ENCODE measurements at regions not wholly inside any gene's neighbourhood (a gene's known extent, or its start where the extent isn't known, plus 50 kb on each side); places are given as distances from the start of the nearest gene placed in this dataset.

GRCh38 chr3:43783987-43784639 lies 93.4 kb downstream of the ABHD5 start:
- no peak for DNase-seq (ENCODE audit: low read depth)

- no peak for DNase-seq (ENCODE audit: low read depth)
Measured at GRCh38 chr3:43784640-43785011, 93.9 kb downstream of the ABHD5 start.

DNA sequence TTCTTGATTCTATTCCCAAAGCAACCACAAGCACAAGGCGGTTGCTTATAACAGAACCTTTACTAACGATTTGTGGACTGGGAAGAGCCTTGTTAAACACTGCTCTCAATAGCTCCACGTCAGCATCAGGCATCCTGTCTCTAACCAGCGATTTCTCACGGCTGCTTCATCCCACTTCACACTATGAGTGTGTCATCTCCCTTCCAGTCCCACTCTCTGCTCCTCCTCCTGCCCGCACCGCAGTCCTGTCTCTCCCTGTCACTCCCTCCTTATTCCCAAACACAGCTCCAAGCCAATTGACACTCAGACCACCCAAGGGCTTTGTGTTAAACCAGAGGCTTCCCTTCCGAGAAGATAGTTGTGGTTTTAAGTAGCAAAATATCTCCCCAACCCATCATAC lies 94.8 kb downstream of the ABHD5 start:
- DNase-seq (ENCODE audit: low read depth): no peak

GRCh38 chr3:43786102-43786501 lies 95.4 kb downstream of the ABHD5 start:
- DNase-seq (ENCODE audit: low read depth): no peak

- DNase-seq (ENCODE audit: low read depth): no peak
Measured at GRCh38 chr3:43786526-43787305, 96.0 kb downstream of the ABHD5 start.

- no peak for DNase-seq (ENCODE audit: low read depth)
Measured at GRCh38 chr3:43787330-43787729, 96.6 kb downstream of the ABHD5 start.

DNA sequence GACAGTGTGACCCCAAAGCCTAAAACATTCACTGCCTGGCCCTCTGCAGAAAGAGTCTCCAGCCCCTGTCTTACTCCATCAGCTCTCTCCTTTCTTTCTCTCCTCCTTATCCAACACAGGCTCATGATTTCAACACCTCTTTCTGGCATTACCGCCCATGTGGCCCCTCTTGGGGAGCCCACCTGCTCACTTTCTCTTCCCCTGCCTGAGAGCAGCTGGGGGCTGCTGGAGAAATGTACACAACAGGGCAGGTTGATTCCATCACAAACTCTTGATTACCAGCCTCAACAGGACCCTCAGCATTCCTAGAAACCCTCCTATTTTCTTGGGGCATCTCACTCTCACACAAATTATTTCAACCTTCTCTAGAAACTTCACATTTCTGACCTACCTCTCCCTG lies 98.3 kb downstream of the ABHD5 start:
- no peak for DNase-seq (ENCODE audit: low read depth)

GRCh38 chr3:43790060-43790459 lies 99.3 kb downstream of the ABHD5 start:
- DNase-seq (ENCODE audit: low read depth): no peak

DNA sequence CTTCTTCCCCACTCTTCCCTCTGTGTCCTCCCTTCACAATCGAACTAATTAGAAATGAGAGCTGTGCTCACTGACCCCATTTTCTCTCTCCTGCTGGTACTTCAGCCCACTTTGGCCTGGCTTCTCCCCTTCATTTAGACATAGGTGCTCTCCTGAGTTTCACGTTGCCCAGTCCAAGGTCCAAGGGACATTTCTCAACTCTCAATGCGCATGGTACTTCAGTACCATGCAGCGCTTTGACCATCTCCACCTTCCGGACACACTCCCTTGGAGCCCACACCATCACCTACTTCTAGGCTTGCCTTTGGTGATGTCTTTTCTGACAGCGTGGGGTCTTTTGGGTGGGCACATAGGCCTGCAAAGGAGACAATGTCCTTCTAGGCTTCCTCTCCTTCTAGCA lies 99.7 kb downstream of the ABHD5 start:
- DNase-seq (ENCODE audit: low read depth): no peak

DNA sequence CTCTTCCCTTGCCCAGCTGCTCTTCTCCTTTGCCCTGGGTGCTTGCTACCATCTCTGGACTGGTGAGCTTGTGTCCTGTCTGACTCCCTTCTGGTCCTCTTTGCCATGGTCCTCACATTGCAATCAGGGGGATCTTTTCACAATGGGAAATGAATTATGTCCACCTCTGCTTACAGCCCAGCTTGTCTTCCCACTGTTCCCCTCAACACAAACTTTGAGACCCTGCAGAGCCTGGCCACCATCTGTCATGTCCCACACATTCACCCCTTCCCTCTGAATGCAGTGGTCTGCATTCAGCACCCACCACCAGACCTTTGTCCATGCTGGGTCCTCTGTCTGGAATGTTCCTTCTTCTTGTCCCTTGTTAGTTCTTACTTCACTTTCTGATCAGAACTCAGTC lies 100.5 kb downstream of the ABHD5 start:
- DNase-seq (ENCODE audit: low read depth): no peak

DNA sequence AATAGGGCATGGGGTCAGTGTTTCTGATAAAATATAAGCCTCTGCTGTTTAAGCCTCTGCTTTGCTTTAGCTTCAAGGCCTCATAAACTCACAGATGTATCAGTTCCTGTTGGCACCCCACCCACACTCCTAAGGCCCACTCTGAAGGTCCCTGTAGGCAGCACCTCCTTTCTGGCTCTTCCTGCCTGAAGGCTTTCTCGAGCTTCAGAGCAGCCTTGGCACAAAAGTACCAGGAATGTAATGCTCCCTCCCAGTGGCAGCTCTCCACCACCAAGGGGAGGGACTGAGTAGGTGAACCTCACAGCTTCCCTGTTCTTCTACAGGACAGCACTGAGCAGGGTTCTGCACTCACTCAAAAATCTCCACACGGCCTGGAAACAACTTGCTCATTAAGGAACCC lies 102.2 kb downstream of the ABHD5 start:
- no peak for DNase-seq (ENCODE audit: low read depth)

- DNase-seq (ENCODE audit: low read depth): no peak
Measured at GRCh38 chr3:43793648-43794372, 103.1 kb downstream of the ABHD5 start.

DNA sequence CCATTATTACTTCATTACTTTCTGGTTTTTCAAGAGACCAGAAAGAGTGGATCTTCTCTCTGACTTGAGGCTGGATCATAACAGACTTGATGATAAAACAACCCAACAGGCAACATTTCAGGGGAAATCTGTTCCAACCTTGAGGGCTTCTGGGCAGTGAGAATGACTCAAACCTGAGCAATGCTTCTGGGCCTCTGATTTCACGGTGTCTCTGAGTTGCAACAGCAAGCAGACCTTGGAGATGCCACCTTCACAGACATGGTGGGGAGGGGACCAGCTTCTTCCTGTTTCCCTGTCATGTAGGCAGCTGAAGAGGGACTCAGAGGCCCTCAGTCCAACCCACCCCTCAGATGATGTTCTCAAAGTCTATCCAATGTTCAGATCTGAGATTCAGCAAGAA lies 104.0 kb downstream of the ABHD5 start:
- no peak for DNase-seq (ENCODE audit: low read depth)

DNA sequence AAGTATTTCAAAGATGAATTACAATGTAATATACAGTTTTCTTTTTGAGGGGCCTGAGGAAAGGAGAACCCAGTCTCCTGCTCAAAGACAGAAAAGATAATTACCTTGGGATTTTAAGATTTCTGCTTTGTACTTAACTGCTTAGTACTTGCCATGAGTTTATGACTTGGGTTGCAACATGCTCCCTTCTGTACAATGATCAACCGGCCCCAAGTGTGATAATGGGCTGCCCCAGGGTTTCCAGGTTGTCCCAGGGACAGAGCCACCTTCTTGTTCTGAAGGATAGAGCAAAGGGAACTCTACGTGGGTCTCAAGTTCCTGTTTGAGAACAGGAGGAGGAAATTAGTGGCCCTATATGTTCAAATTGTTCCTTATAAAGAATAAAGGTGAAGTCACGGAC lies 104.8 kb downstream of the ABHD5 start:
- DNase-seq (ENCODE audit: low read depth): no peak

- no peak for DNase-seq (ENCODE audit: low read depth)
Measured at GRCh38 chr3:43796041-43796596, 105.4 kb downstream of the ABHD5 start.

- DNase-seq (ENCODE audit: low read depth): no peak
Measured at GRCh38 chr3:43797794-43798193, 107.1 kb downstream of the ABHD5 start.

- DNase-seq (ENCODE audit: low read depth): no peak
Measured at GRCh38 chr3:43810797-43811196, 120.1 kb downstream of the ABHD5 start.

DNA sequence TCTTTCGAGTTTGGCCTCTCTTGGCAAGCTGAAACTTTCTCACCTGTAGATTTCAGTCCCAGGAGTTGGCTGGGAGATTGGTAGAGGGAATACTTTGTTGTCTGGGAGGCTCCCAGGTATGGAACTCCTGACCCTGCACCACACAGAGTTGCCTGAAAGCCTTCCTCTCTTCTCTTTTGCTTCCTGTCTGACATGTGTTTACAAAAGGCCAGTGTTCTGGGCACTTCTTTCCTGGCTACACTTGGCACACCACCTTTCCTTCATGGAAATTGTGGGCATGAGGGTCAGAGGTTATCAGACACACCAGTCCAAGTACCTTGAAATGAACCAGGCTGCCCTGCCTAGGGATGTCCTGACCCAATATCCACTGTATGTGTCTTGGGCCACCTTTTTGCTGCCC lies 123.7 kb downstream of the ABHD5 start:
- no peak for DNase-seq (ENCODE audit: low read depth)

- no peak for DNase-seq (ENCODE audit: low read depth)
Measured at GRCh38 chr3:43816372-43816771, 125.6 kb downstream of the ABHD5 start.

DNA sequence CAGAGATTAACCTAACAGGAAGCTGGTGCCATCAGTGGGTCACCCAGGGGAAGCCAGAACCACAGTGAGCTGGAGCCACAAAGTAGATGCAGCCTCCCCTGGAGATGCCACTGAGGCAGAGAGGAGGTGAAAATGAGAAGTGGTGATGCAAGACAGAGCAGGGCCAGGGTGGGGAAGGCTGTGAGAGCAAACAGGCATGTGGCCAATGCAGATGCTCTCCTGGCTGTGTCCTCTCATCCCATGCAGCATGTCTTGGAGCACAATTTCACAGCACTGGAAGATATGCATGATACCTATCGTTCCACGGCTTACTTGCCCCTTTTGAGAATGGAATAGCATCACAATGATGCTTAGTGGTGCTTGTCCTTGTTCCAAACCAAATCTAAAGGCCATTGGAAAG lies 126.3 kb downstream of the ABHD5 start:
- no peak for DNase-seq (ENCODE audit: low read depth)

- DNase-seq (ENCODE audit: low read depth): no peak
Measured at GRCh38 chr3:43817825-43818224, 127.1 kb downstream of the ABHD5 start.

GRCh38 chr3:43818229-43818628 lies 127.5 kb downstream of the ABHD5 start:
- DNase-seq (ENCODE audit: low read depth): no peak
